H1 (cell line): ENCODE measurements at regions not wholly inside any gene's neighbourhood (a gene's known extent, or its start where the extent isn't known, plus 50 kb on each side); places are given as distances from the start of the nearest gene placed in this dataset.

Source experiments
- CTCF ChIA-PET: fragments of 300-600 bp; sonication (Branson Sonifier 250); formaldehyde crosslinking; loops from one replicate; lab custom pipeline; 2021; ENCODE audit not compliant: partially characterized antibody; lab: Charles Lee
- POLR2A ChIA-PET: fragments of 300-600 bp; sonication (Branson Sonifier 250); formaldehyde crosslinking; loops from one replicate; lab custom pipeline; 2021; ENCODE audit warnings: inconsistent platforms; ENCODE audit not compliant: partially characterized antibody; lab: Charles Lee
- DNase-seq, 2 experiments: peaks; one replicate each; pipeline versions ENCODE4 v3.0.0 to v3.0.0-alpha.2; 2010 to 2022; ENCODE audit warnings: low spot score in 2 of 2, low read depth in 1 of 2, mixed read lengths in 1 of 2
- FAIRE-seq: peaks from 2 replicates; lab custom pipeline; 2011; peaks lifted over from hg19 to GRCh38; lab: Jason Lieb, UNC
- H2AFZ ChIP-seq: 2 replicates; pipeline ENCODE4 v1.8.1; 2012; ENCODE audit warnings: low read length, inconsistent platforms
- H2AK5ac ChIP-seq: 2 replicates; pipeline ENCODE4 v1.6.1; 2013; ENCODE audit warnings: low read depth, low read length
- H2BK120ac ChIP-seq: replicated peaks from 2 replicates; pipeline ENCODE3; 2013; ENCODE audit warnings: low read depth, low read length, inconsistent platforms
- H2BK12ac ChIP-seq: 2 replicates; pipeline ENCODE4 v1.6.1; 2013; ENCODE audit warnings: low read depth, low read length
- H2BK15ac ChIP-seq: 2 replicates; pipeline ENCODE4 v1.6.1; 2013; ENCODE audit warnings: low read length
- H2BK20ac ChIP-seq: 2 replicates; pipeline ENCODE4 v1.6.1; 2013; ENCODE audit warnings: low read length
- H2BK5ac ChIP-seq: 2 replicates; pipeline ENCODE4 v1.6.1; 2013; ENCODE audit warnings: low read depth, low read length
- H3K14ac ChIP-seq: 2 replicates; pipeline ENCODE4 v1.6.1; 2013; ENCODE audit warnings: inconsistent platforms; ENCODE audit not compliant: insufficient read length
- H3K18ac ChIP-seq: 2 replicates; pipeline ENCODE4 v1.6.1; 2013; ENCODE audit warnings: low read length; ENCODE audit errors: extremely low read depth
- H3K23ac ChIP-seq: 2 replicates; pipeline ENCODE4 v1.6.1; 2013; ENCODE audit warnings: inconsistent platforms; ENCODE audit not compliant: insufficient read length
- H3K23me2 ChIP-seq: 2 replicates; pipeline ENCODE4 v1.6.1; 2013; ENCODE audit warnings: low read depth, low read length
- H3K27ac ChIP-seq: 2 replicates; pipeline ENCODE4 v1.6.1; 2011; ENCODE audit warnings: low read depth, low read length, inconsistent platforms
- H3K27me3 ChIP-seq, 4 experiments: replicated peaks in 1 of 4; 1 replicate in 1 of 4; 2 replicates in 3 of 4; pipeline versions ENCODE4 v1.6.1 to v1.8.1; 2011 to 2013; ENCODE audit warnings: low read length in 3 of 4, mild to moderate bottlenecking in 3 of 4, inconsistent platforms in 2 of 4, mixed read lengths in 2 of 4, moderate library complexity in 1 of 4; ENCODE audit not compliant: control insufficient read depth in 3 of 4, insufficient read depth in 3 of 4; ENCODE audit errors: extremely low read depth in 1 of 4
- H3K36me3 ChIP-seq, 4 experiments: 2 replicates each; pipeline versions ENCODE4 v1.6.1 to v1.8.1; 2011 to 2013; ENCODE audit warnings: mild to moderate bottlenecking in 4 of 4, low read length in 3 of 4, moderate library complexity in 2 of 4, control low read depth in 1 of 4, inconsistent platforms in 1 of 4; ENCODE audit not compliant: insufficient read depth in 4 of 4, control insufficient read depth in 2 of 4
- H3K4ac ChIP-seq: replicated peaks from 2 replicates; pipeline ENCODE3; 2013; ENCODE audit warnings: low read length, low read depth, mixed read lengths, inconsistent platforms; ENCODE audit not compliant: insufficient read length
- H3K4me1 ChIP-seq, 4 experiments: replicated peaks in 1 of 4; 1 replicate in 1 of 4; 2 replicates in 3 of 4; pipeline versions ENCODE4 v1.6.1 to v1.8.1; 2011 to 2013; ENCODE audit warnings: low read length in 3 of 4, inconsistent platforms in 2 of 4, mixed read lengths in 1 of 4; ENCODE audit not compliant: insufficient read depth in 4 of 4, control insufficient read depth in 3 of 4
- H3K4me2 ChIP-seq, 2 experiments: 2 replicates each; pipeline versions ENCODE4 v1.6.1 to v1.8.1; 2011 to 2013; ENCODE audit warnings: low read depth in 2 of 2, low read length in 2 of 2, control low read depth in 1 of 2, inconsistent platforms in 1 of 2, mild to moderate bottlenecking in 1 of 2; ENCODE audit not compliant: insufficient read depth in 1 of 2
- H3K4me3 ChIP-seq, 4 experiments: fragments of 200-600, 300-600 bp in 1 of 4; sonication (generic), shearing (Covaris generic), sonication (Bioruptor Twin) in 1 of 4; 2 replicates each; pipeline versions ENCODE4 v1.5.1 to v1.8.1; 2011 to 2016; ENCODE audit warnings: low read length in 4 of 4, low read depth in 3 of 4, control low read depth in 2 of 4, inconsistent platforms in 2 of 4, mild to moderate bottlenecking in 2 of 4, mixed read lengths in 1 of 4, moderate library complexity in 1 of 4; ENCODE audit not compliant: insufficient read depth in 2 of 4; ENCODE audit errors: extremely low read depth in 1 of 4
- H3K56ac ChIP-seq: replicated peaks from 2 replicates; pipeline ENCODE3; 2013; ENCODE audit warnings: low read depth, mild to moderate bottlenecking, mixed read lengths, low read length, inconsistent platforms; ENCODE audit not compliant: insufficient read length
- H3K79me1 ChIP-seq: 2 replicates; pipeline ENCODE4 v1.6.1; 2013; ENCODE audit warnings: low read depth, low read length, control low read depth
- H3K79me2 ChIP-seq, 2 experiments: 2 replicates each; pipeline versions ENCODE4 v1.6.1 to v1.8.1; 2012 to 2013; ENCODE audit warnings: low read length in 2 of 2, mild to moderate bottlenecking in 2 of 2, inconsistent platforms in 1 of 2; ENCODE audit not compliant: insufficient read depth in 2 of 2, control insufficient read depth in 1 of 2
- H3K9ac ChIP-seq, 4 experiments: replicated peaks in 1 of 4; 1 replicate in 1 of 4; 2 replicates in 3 of 4; pipeline versions ENCODE4 v1.6.1 to v1.8.1; 2011 to 2013; ENCODE audit warnings: low read depth in 3 of 4, low read length in 3 of 4, control low read depth in 2 of 4, mild to moderate bottlenecking in 2 of 4, moderate library complexity in 2 of 4, inconsistent platforms in 1 of 4; ENCODE audit errors: extremely low read depth in 1 of 4
- H3K9me3 ChIP-seq, 2 experiments: 2 replicates each; pipeline versions ENCODE4 v1.6.1 to v1.8.1; 2012 to 2013; ENCODE audit warnings: mild to moderate bottlenecking in 2 of 2, moderate library complexity in 2 of 2, control low read depth in 1 of 2, inconsistent platforms in 1 of 2, low read depth in 1 of 2, low read length in 1 of 2, mixed read lengths in 1 of 2; ENCODE audit not compliant: insufficient read depth in 2 of 2
- H4K20me1 ChIP-seq, 2 experiments: replicated peaks in 1 of 2; 2 replicates each; pipeline versions ENCODE3 to v1.8.1; 2011 to 2013; ENCODE audit warnings: inconsistent platforms in 2 of 2, low read length in 2 of 2, mild to moderate bottlenecking in 1 of 2; ENCODE audit not compliant: insufficient read depth in 2 of 2, control insufficient read depth in 1 of 2
- H4K5ac ChIP-seq: 2 replicates; pipeline ENCODE4 v1.6.1; 2013; ENCODE audit warnings: low read length, low read depth, mixed read lengths, inconsistent platforms; ENCODE audit not compliant: insufficient read length
- H4K8ac ChIP-seq: 2 replicates; pipeline ENCODE4 v1.8.0; 2013; ENCODE audit warnings: mild to moderate bottlenecking, moderate library complexity, low read length, inconsistent platforms; ENCODE audit not compliant: insufficient read depth; ENCODE audit errors: extremely low read depth
- H4K91ac ChIP-seq: replicated peaks from 2 replicates; pipeline ENCODE3; 2013; ENCODE audit warnings: low read length, mixed read lengths, inconsistent platforms; ENCODE audit not compliant: insufficient read length
- BCL11A ChIP-seq, 2 experiments: IDR thresholded peaks; one replicate each; pipeline ENCODE4 v1.6.1; 2011; ENCODE audit warnings: low read depth in 2 of 2, low read length in 2 of 2, mild to moderate bottlenecking in 2 of 2
- CTBP2 ChIP-seq: IDR thresholded peaks from 2 replicates; pipeline ENCODE4 v1.7.0; 2011; ENCODE audit warnings: borderline replicate concordance, mild to moderate bottlenecking, moderate library complexity, mixed read lengths, low read length; ENCODE audit not compliant: insufficient read depth, insufficient read length
- PHF8 ChIP-seq: fragments of 200-600 bp; sonication (generic); conservative IDR thresholded peaks from 2 replicates; pipeline ENCODE4 v1.7.1; 2012; ENCODE audit warnings: low read depth, mild to moderate bottlenecking, inconsistent platforms, low read length, moderate library complexity
- SP4 ChIP-seq: IDR thresholded peaks from 2 replicates; pipeline ENCODE4 v1.6.1; 2012; ENCODE audit warnings: low read length, inconsistent platforms
- WGBS, 2 experiments: shearing (Covaris generic) in 1 of 2; methylation state at CpG; one replicate each; pipeline versions ENCODE4 v1.1.6 to v1.1.7; 2013 to 2015; ENCODE audit warnings: low lambda C conversion rate in 2 of 2, mixed read lengths in 2 of 2, inconsistent platforms in 1 of 2, low coverage in 1 of 2, missing lambda C conversion rate in 1 of 2; ENCODE audit not compliant: insufficient replicate concordance in 2 of 2, insufficient coverage in 1 of 2, insufficient read length in 1 of 2; ENCODE audit errors: extremely low coverage in 1 of 2, missing lambda C conversion rate in 1 of 2; 5-methylcytosine and 5-hydroxymethylcytosine counted together

- Histone ChIP-seq H2BK12ac (no peak overlapping the region), H2BK15ac (no peak overlapping the region), H4K20me1 (no peaks in the 10 kb centered on the region), H3K27me3 (no peaks in the 10 kb centered on the region), H2BK5ac (no peak overlapping the region), H2AK5ac (no peak overlapping the region), H3K18ac (no peak overlapping the region), H3K4me3 (no peak overlapping the region), H3K23me2 (no peaks in the 10 kb centered on the region), H3K79me2 (no peaks in the 10 kb centered on the region), H4K8ac (no peak overlapping the region), H2BK20ac (no peak overlapping the region), H2BK120ac (no peak overlapping the region), H2AFZ (no peak overlapping the region), H3K14ac (no peak overlapping the region), H4K91ac (no peak overlapping the region), H3K27ac (no peak overlapping the region), H4K5ac (no peak overlapping the region), H3K56ac (no peak overlapping the region), H3K79me1 (no peaks in the 10 kb centered on the region), H3K9me3 (no peaks in the 10 kb centered on the region), H3K4ac (no peak overlapping the region), H3K9ac (no peak overlapping the region), H3K36me3 (no peaks in the 10 kb centered on the region), H3K23ac (no peak overlapping the region), H3K4me2 (no peak overlapping the region), H3K4me1 (no peaks in the 10 kb centered on the region)
- DNase-seq, result no peak
- POLR2A ChIA-PET, result no interaction called here
- CTCF ChIA-PET, result interaction anchor here (1.8 kb wide), 1 partner anchor 10 kb away, joined by 8 read pairs; no protein-coding TSS in a partner anchor
- no peak for FAIRE-seq
- TF ChIP-seq BCL11A (IDR thresholded peaks at IDR 0.05; ENCODE audit: low read depth in 2 of 2, low read length in 2 of 2) (no peak), SP4 (no peak), CTBP2 (no peak), PHF8 (no peak)
- 86% methylated on average over 4 of the region's 4 CpGs; no CpG with 5 or more reads in 1 of the 2 experiments for WGBS, 2 experiments
These were observed 749.2 kb downstream of the ADCYAP1 start for GRCh38 chr18:1653873-1654272.
